GM12878 (cell line): ENCODE measurements at regions not wholly inside any gene's neighbourhood (a gene's known extent, or its start where the extent isn't known, plus 50 kb on each side); places are given as distances from the start of the nearest gene placed in this dataset.

Experiments used
- ATAC-seq: fragments of 200-7000 bp; cut with Tn5 transposase; 3 replicates; pipeline ENCODE4 v1.9.1; 2020; ENCODE audit warnings: mild to moderate bottlenecking, moderate library complexity
- BruUV-seq: library from RNA; stranded (reverse); fragments of 400-500 nt; replicated peaks from 2 replicates; lab custom pipeline; 2021; lab: Mats Ljungman, UMichigan
- CTCF ChIA-PET: fragments of 300-600 bp; sonication (Branson Sonifier 250); formaldehyde crosslinking; extraction: SDS; loops from one replicate; lab custom pipeline; 2021; ENCODE audit warnings: inconsistent platforms; lab: Yijun Ruan, JAX
- POLR2A ChIA-PET: fragments of 350-600 bp; formaldehyde crosslinking; extraction: SDS; loops from one replicate; lab custom pipeline; 2021; ENCODE audit warnings: inconsistent platforms; lab: Charles Lee
- RAD21 ChIA-PET: fragments of 300-600 bp; sonication (Branson Sonifier 250); formaldehyde crosslinking; loops from one replicate; lab custom pipeline; 2023; ENCODE audit warnings: antibody characterized with exemption; ENCODE audit not compliant: unreplicated experiment; lab: Charles Lee
- SMC1A ChIA-PET: fragments of 300-600 bp; sonication (Branson Sonifier 250); formaldehyde crosslinking; loops from one replicate; lab custom pipeline; 2023; ENCODE audit not compliant: unreplicated experiment, uncharacterized antibody; lab: Charles Lee
- DNase-seq: peaks from one replicate; pipeline ENCODE4 v3.0.0-alpha.2; 2011; ENCODE audit warnings: low read depth, low spot score
- FAIRE-seq: peaks from 3 replicates; lab custom pipeline; 2011; peaks lifted over from hg19 to GRCh38; lab: Jason Lieb, UNC
- H2AFZ ChIP-seq: 2 replicates; pipeline ENCODE4 v1.6.0; 2011; ENCODE audit warnings: low read depth, low read length, control low read depth; ENCODE audit not compliant: control insufficient read depth
- H3K27ac ChIP-seq: 2 replicates; pipeline ENCODE4 v1.5.1; 2011; ENCODE audit warnings: control low read depth; ENCODE audit not compliant: control insufficient read depth, insufficient read depth
- H3K27me3 ChIP-seq, 2 experiments: replicated peaks in 1 of 2; 2 replicates each; pipeline versions ENCODE4 v1.6.0 to v1.6.1; 2011; ENCODE audit warnings: low read length in 1 of 2; ENCODE audit not compliant: control insufficient read depth in 2 of 2, insufficient read depth in 2 of 2
- H3K36me3 ChIP-seq, 2 experiments: 2 replicates each; pipeline ENCODE4 v1.5.1; 2011; ENCODE audit warnings: low read length in 1 of 2; ENCODE audit not compliant: control insufficient read depth in 2 of 2, insufficient read depth in 2 of 2
- H3K4me1 ChIP-seq: 2 replicates; pipeline ENCODE4 v1.6.1; 2011; ENCODE audit warnings: mild to moderate bottlenecking, low read length, moderate library complexity, mixed read lengths; ENCODE audit not compliant: control insufficient read depth, insufficient read depth
- H3K4me2 ChIP-seq: 2 replicates; pipeline ENCODE4 v1.6.0; 2011; ENCODE audit warnings: control low read depth; ENCODE audit not compliant: control insufficient read depth, insufficient read depth
- H3K4me3 ChIP-seq: fragments of 200-600 bp; sonication (generic); 2 replicates; pipeline ENCODE4 v1.5.1; 2016
- H3K79me2 ChIP-seq: 2 replicates; pipeline ENCODE4 v1.6.0; 2011; ENCODE audit warnings: low read length; ENCODE audit not compliant: control insufficient read depth, insufficient read depth
- H3K9ac ChIP-seq: 2 replicates; pipeline ENCODE4 v1.8.0; 2011; ENCODE audit warnings: low read length, control low read depth, mixed read lengths; ENCODE audit not compliant: control insufficient read depth, insufficient read depth
- H3K9me3 ChIP-seq: replicated peaks from 3 replicates; pipeline ENCODE4 v1.5.1; 2011; ENCODE audit warnings: mild to moderate bottlenecking, low read length; ENCODE audit not compliant: control insufficient read depth, insufficient read depth
- H4K20me1 ChIP-seq: 2 replicates; pipeline ENCODE4 v1.6.0; 2011; ENCODE audit not compliant: control insufficient read depth, insufficient read depth
- EED ChIP-seq: sonication (generic); IDR thresholded peaks from 2 replicates; pipeline ENCODE4 v1.6.1; 2016; ENCODE audit warnings: antibody characterized with exemption, low read depth
- ELK1 ChIP-seq: IDR thresholded peaks from 2 replicates; pipeline ENCODE4 v1.6.1; 2012; ENCODE audit warnings: low read depth, low read length, improper control_type of control experiment
- EP300 ChIP-seq, 2 experiments: fragments of 150-350 bp in 1 of 2; IDR thresholded peaks; 2 replicates each; pipeline ENCODE4 v1.6.1; 2011 to 2012; ENCODE audit warnings: low read depth in 2 of 2, low read length in 2 of 2, borderline replicate concordance in 1 of 2, improper control_type of control experiment in 1 of 2, inconsistent platforms in 1 of 2; ENCODE audit not compliant: control insufficient read depth in 1 of 2
- FOS ChIP-seq: IDR thresholded peaks from 3 replicates; pipeline ENCODE4 v1.6.1; 2011; ENCODE audit warnings: borderline replicate concordance; ENCODE audit not compliant: insufficient read length; ENCODE audit errors: extremely low read depth
- GATAD2B ChIP-seq: fragments of 450-650 bp; conservative IDR thresholded peaks from 2 replicates; pipeline ENCODE4 v1.6.1; 2017; ENCODE audit warnings: low read depth, mild to moderate bottlenecking, moderate library complexity
- HCFC1 ChIP-seq: fragments of 150-350 bp; IDR thresholded peaks from 2 replicates; pipeline ENCODE4 v1.6.1; 2014; ENCODE audit warnings: low read length
- KAT2A ChIP-seq: conservative IDR thresholded peaks from 2 replicates; pipeline ENCODE4 v1.6.1; 2011; ENCODE audit warnings: low read depth, low read length; ENCODE audit not compliant: control insufficient read depth
- MEF2B ChIP-seq: fragments of 450-650 bp; IDR thresholded peaks from 2 replicates; pipeline ENCODE4 v1.6.1; 2018; ENCODE audit warnings: mild to moderate bottlenecking, moderate library complexity; ENCODE audit not compliant: partially characterized antibody, poor library complexity, severe bottlenecking
- MLLT1 ChIP-seq: fragments of 450-650 bp; IDR thresholded peaks from 2 replicates; pipeline ENCODE4 v1.6.1; 2016; ENCODE audit warnings: mild to moderate bottlenecking
- MTA2 ChIP-seq: fragments of 450-650 bp; IDR thresholded peaks from 2 replicates; pipeline ENCODE4 v1.6.1; 2016; ENCODE audit warnings: low read depth, mild to moderate bottlenecking, moderate library complexity
- PKNOX1 ChIP-seq: fragments of 450-650 bp; IDR thresholded peaks from 2 replicates; pipeline ENCODE4 v1.6.1; 2016; ENCODE audit warnings: mild to moderate bottlenecking
- POLR2A ChIP-seq: IDR thresholded peaks from 2 replicates; pipeline ENCODE4 v1.6.1; 2011; ENCODE audit warnings: low read depth, mild to moderate bottlenecking, low read length
- POU2F2 ChIP-seq: IDR thresholded peaks from 3 replicates; pipeline ENCODE4 v1.6.1; 2011; ENCODE audit warnings: low read depth, mild to moderate bottlenecking, low read length, borderline replicate concordance
- SMAD5 ChIP-seq: IDR thresholded peaks from 2 replicates; pipeline ENCODE4 v1.6.1; 2016; ENCODE audit warnings: antibody characterized with exemption, low read depth
- TAF1 ChIP-seq: IDR thresholded peaks from 2 replicates; pipeline ENCODE4 v1.6.1; 2011; ENCODE audit warnings: mild to moderate bottlenecking, low read depth, low read length, borderline replicate concordance
- TARDBP ChIP-seq: IDR thresholded peaks from 2 replicates; pipeline ENCODE4 v1.6.1; 2016; ENCODE audit warnings: borderline replicate concordance
- WRNIP1 ChIP-seq: IDR thresholded peaks from 2 replicates; pipeline ENCODE4 v1.6.1; 2011; ENCODE audit warnings: low read depth, low read length, improper control_type of control experiment, borderline replicate concordance
- WGBS: methylation state at CpG from one replicate; pipeline ENCODE4 v1.1.6; 2016; ENCODE audit warnings: low lambda C conversion rate; ENCODE audit not compliant: insufficient replicate concordance, insufficient coverage; ENCODE audit errors: missing lambda C conversion rate; 5-methylcytosine and 5-hydroxymethylcytosine counted together
- in situ Hi-C: fragments of 300-500 bp; cut with MboI; formaldehyde crosslinking; loops from 9 replicates; pipeline ENCODE4 v1.14.3; 2018; ENCODE audit warnings: mixed read lengths
- intact Hi-C: fragments of 100-400 bp; cut with micrococcal nuclease; formaldehyde crosslinking; loops from one replicate; pipeline ENCODE4 v1.14.2; 2022; ENCODE audit not compliant: unreplicated experiment

GRCh38 chr6:148116001-148116400 lies 226.6 kb upstream of the SASH1 start:
- Histone ChIP-seq H3K4me2 (no peak overlapping the region), H4K20me1 (no peaks in the 10 kb centered on the region), H3K27ac (no peak overlapping the region), H3K9me3 (no peaks in the 10 kb centered on the region), H3K4me1 (no peaks in the 10 kb centered on the region), H3K27me3 (no peaks in the 10 kb centered on the region), H3K79me2 (no peaks in the 10 kb centered on the region), H3K36me3 (no peaks in the 10 kb centered on the region), H3K9ac (no peak overlapping the region), H2AFZ (no peak overlapping the region), H3K4me3 (no peak overlapping the region)
- ChIA-PET POLR2A (no interaction called here), SMC1A (interaction anchor here (1.6 kb wide), 1 partner anchor 34 kb away, joined by 3 read pairs; no protein-coding TSS in a partner anchor), RAD21 (no interaction called here), CTCF (no interaction called here)
- intact Hi-C loops (no loop called here), in situ Hi-C loops (no loop called here)
- no peak for ATAC-seq
- DNase-seq = no peak
- WGBS = 5% methylated on average over 3 of the region's 3 CpGs
- BruUV-seq = no TSS peak
- no peak for FAIRE-seq
- TF ChIP-seq WRNIP1 (no peak), HCFC1 (no peak), PKNOX1 (no peak), TARDBP (no peak), FOS (no peak), POLR2A (no peak), KAT2A (no peak), SMAD5 (no peak), MTA2 (no peak), TAF1 (no peak), GATAD2B (no peak), MLLT1 (no peak), MEF2B (no peak), POU2F2 (no peak), EED (no peak), ELK1 (no peak), EP300 (IDR thresholded peaks at IDR 0.05; ENCODE audit: borderline replicate concordance in 1 of 2, control insufficient read depth in 1 of 2, low read depth in 2 of 2, low read length in 2 of 2) (no peak)
